SK-N-SH (cell line): ENCODE measurements at regions not wholly inside any gene's neighbourhood (a gene's known extent, or its start where the extent isn't known, plus 50 kb on each side); places are given as distances from the start of the nearest gene placed in this dataset.

ENCODE experiments used
- CTCF ChIA-PET: fragments of 300-600, 350-600 bp; formaldehyde crosslinking; extraction: SDS; loops from one replicate; lab custom pipeline; 2021; lab: Yijun Ruan, JAX
- POLR2A ChIA-PET: fragments of 350-600 bp; sonication (Branson Sonifier 250); formaldehyde crosslinking; extraction: SDS; loops from one replicate; lab custom pipeline; 2020; ENCODE audit warnings: antibody characterized with exemption, inconsistent platforms; lab: Yijun Ruan, JAX
- DNase-seq: peaks from one replicate; pipeline ENCODE4 v3.0.0; 2012
- H2AFZ ChIP-seq: fragments of 200-600 bp; sonication (generic); 2 replicates; pipeline ENCODE4 v1.8.1; 2016; ENCODE audit warnings: antibody characterized with exemption, mild to moderate bottlenecking, low read depth
- H3F3A ChIP-seq: fragments of 200-600 bp; sonication (generic); replicated peaks from 2 replicates; pipeline ENCODE3; 2016; ENCODE audit warnings: antibody characterized with exemption, mild to moderate bottlenecking; ENCODE audit not compliant: insufficient read depth
- H3K27ac ChIP-seq, 2 experiments: fragments of 200-500 bp in 1 of 2; fragments of 200-600 bp in 1 of 2; sonication (Bioruptor generic) in 1 of 2; sonication (generic), shearing (Covaris generic) in 1 of 2; 2 replicates each; pipeline versions ENCODE4 v1.5.1 to v1.6.1; 2014 to 2016; ENCODE audit warnings: low read depth in 2 of 2, inconsistent platforms in 1 of 2, low read length in 1 of 2, mild to moderate bottlenecking in 1 of 2, mixed read lengths in 1 of 2
- H3K27me3 ChIP-seq: fragments of 200-600 bp; sonication (generic), shearing (Covaris generic); 2 replicates; pipeline ENCODE4 v1.6.1; 2016; ENCODE audit warnings: mixed run types; ENCODE audit not compliant: insufficient read depth
- H3K36me3 ChIP-seq, 2 experiments: fragments of 200-500 bp in 1 of 2; fragments of 200-600 bp in 1 of 2; sonication (Bioruptor generic) in 1 of 2; sonication (generic) in 1 of 2; replicated peaks in 1 of 2; 2 replicates each; pipeline versions ENCODE3 to v1.5.1; 2014 to 2016; ENCODE audit warnings: low read length in 1 of 2, mild to moderate bottlenecking in 1 of 2; ENCODE audit not compliant: insufficient read depth in 2 of 2, control insufficient read depth in 1 of 2
- H3K4me1 ChIP-seq, 2 experiments: fragments of 200-500 bp in 1 of 2; fragments of 200-600 bp in 1 of 2; sonication (Bioruptor generic) in 1 of 2; sonication (generic), shearing (Covaris generic) in 1 of 2; 2 replicates each; pipeline versions ENCODE4 v1.5.1 to v1.6.1; 2014 to 2016; ENCODE audit warnings: low read depth in 1 of 2, low read length in 1 of 2, mixed run types in 1 of 2; ENCODE audit not compliant: insufficient read depth in 2 of 2, control insufficient read depth in 1 of 2
- H3K4me2 ChIP-seq: fragments of 200-600 bp; sonication (generic), shearing (Covaris generic); 2 replicates; pipeline ENCODE4 v1.6.1; 2017; ENCODE audit warnings: mixed run types
- H3K4me3 ChIP-seq, 2 experiments: fragments of 200-500 bp in 1 of 2; fragments of 200-600 bp in 1 of 2; sonication (Bioruptor generic) in 1 of 2; sonication (generic), shearing (Covaris generic) in 1 of 2; 2 replicates each; pipeline versions ENCODE4 v1.5.1 to v1.8.1; 2014 to 2016; ENCODE audit warnings: low read depth in 2 of 2, inconsistent platforms in 1 of 2, low read length in 1 of 2, mild to moderate bottlenecking in 1 of 2, mixed read lengths in 1 of 2, moderate library complexity in 1 of 2
- H3K79me2 ChIP-seq: fragments of 200-600 bp; sonication (generic); 2 replicates; pipeline ENCODE4 v1.8.1; 2017; ENCODE audit warnings: mild to moderate bottlenecking; ENCODE audit not compliant: insufficient read depth
- H3K9ac ChIP-seq: fragments of 200-600 bp; sonication (generic); 2 replicates; pipeline ENCODE4 v1.6.1; 2017; ENCODE audit warnings: mixed run types
- H3K9me2 ChIP-seq: fragments of 200-600 bp; sonication (generic); 2 replicates; pipeline ENCODE4 v1.6.1; 2017; ENCODE audit warnings: mixed run types
- H3K9me3 ChIP-seq: fragments of 200-600 bp; sonication (generic); 2 replicates; pipeline ENCODE4 v1.6.1; 2017; ENCODE audit warnings: mixed run types, mild to moderate bottlenecking, moderate library complexity
- H4K20me1 ChIP-seq: fragments of 200-600 bp; sonication (generic); 2 replicates; pipeline ENCODE4 v1.6.1; 2017; ENCODE audit warnings: mild to moderate bottlenecking, mixed run types; ENCODE audit not compliant: insufficient read depth
- FOXJ3 ChIP-seq: sonication (generic); formaldehyde crosslinking; IDR thresholded peaks from 2 replicates; pipeline ENCODE4 v1.5.1; 2020; ENCODE audit warnings: mild to moderate bottlenecking, missing genetic modification reagents
- FOXM1 ChIP-seq: IDR thresholded peaks from 2 replicates; pipeline ENCODE4 v1.4.0; 2012; ENCODE audit warnings: low read depth, mild to moderate bottlenecking
- IRF3 ChIP-seq: fragments of 150-350 bp; IDR thresholded peaks from 2 replicates; pipeline ENCODE4 v1.6.1; 2016; ENCODE audit warnings: mild to moderate bottlenecking, low read depth, low read length
- NRF1 ChIP-seq: IDR thresholded peaks from 2 replicates; pipeline ENCODE4 v1.6.1; 2012; ENCODE audit warnings: low read depth, mild to moderate bottlenecking, low read length
- REST ChIP-seq: IDR thresholded peaks from 2 replicates; pipeline ENCODE4 v1.6.1; 2012; ENCODE audit warnings: mild to moderate bottlenecking, low read depth, low read length, moderate library complexity
- RXRA ChIP-seq: IDR thresholded peaks from 2 replicates; pipeline ENCODE4 v1.4.0; 2012; ENCODE audit warnings: low read depth, mild to moderate bottlenecking, borderline replicate concordance
- TAF1 ChIP-seq: IDR thresholded peaks from 2 replicates; pipeline ENCODE4 v1.6.1; 2012; ENCODE audit warnings: low read depth, mild to moderate bottlenecking, low read length, moderate library complexity, borderline replicate concordance
- TEAD4 ChIP-seq: IDR thresholded peaks from 2 replicates; pipeline ENCODE4 v1.4.0; 2012; ENCODE audit warnings: mild to moderate bottlenecking, borderline replicate concordance; ENCODE audit not compliant: insufficient read depth
- YY1 ChIP-seq: IDR thresholded peaks from 2 replicates; pipeline ENCODE4 v1.4.0; 2012; ENCODE audit warnings: low read depth, mild to moderate bottlenecking
- WGBS: methylation state at CpG from one replicate; pipeline ENCODE4 v1.1.6; 2017; ENCODE audit warnings: low lambda C conversion rate; 5-methylcytosine and 5-hydroxymethylcytosine counted together
- TF ChIP-seq, protein P1 (sequence below): fragments of 200-600 bp; sonication (generic); IDR thresholded peaks from 2 replicates; pipeline ENCODE4 v1.6.1; 2017; ENCODE audit warnings: antibody characterized with exemption, mild to moderate bottlenecking, moderate library complexity

- Histone ChIP-seq H3K4me3 (no peak overlapping the region), H2AFZ (no peak overlapping the region), H4K20me1 (no peaks in the 10 kb centered on the region), H3K79me2 (no peaks in the 10 kb centered on the region), H3K4me2 (no peak overlapping the region), H3K9me3 (no peaks in the 10 kb centered on the region), H3K9me2 (no peaks in the 10 kb centered on the region), H3K9ac (no peak overlapping the region), H3K27ac (no peak overlapping the region), H3K4me1 (no peaks in the 10 kb centered on the region)
- CTCF ChIA-PET, result no interaction called here
- TF ChIP-seq FOXM1 (no peak), NRF1 (no peak), YY1 (no peak), FOXJ3 (CRISPR knock-in tag) (no peak), REST (no peak), TEAD4 (no peak), IRF3 (no peak), RXRA (no peak), TAF1 (no peak)
- TF ChIP-seq, protein P1, sequence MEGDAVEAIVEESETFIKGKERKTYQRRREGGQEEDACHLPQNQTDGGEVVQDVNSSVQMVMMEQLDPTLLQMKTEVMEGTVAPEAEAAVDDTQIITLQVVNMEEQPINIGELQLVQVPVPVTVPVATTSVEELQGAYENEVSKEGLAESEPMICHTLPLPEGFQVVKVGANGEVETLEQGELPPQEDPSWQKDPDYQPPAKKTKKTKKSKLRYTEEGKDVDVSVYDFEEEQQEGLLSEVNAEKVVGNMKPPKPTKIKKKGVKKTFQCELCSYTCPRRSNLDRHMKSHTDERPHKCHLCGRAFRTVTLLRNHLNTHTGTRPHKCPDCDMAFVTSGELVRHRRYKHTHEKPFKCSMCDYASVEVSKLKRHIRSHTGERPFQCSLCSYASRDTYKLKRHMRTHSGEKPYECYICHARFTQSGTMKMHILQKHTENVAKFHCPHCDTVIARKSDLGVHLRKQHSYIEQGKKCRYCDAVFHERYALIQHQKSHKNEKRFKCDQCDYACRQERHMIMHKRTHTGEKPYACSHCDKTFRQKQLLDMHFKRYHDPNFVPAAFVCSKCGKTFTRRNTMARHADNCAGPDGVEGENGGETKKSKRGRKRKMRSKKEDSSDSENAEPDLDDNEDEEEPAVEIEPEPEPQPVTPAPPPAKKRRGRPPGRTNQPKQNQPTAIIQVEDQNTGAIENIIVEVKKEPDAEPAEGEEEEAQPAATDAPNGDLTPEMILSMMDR, result no peak
- TF ChIP-seq, all 33 proteins: peak for 0
- POLR2A ChIA-PET, result no interaction called here
- H3K36me3 ChIP-seq, result no peaks in the 10 kb centered on the region
- no peaks in the 10 kb centered on the region for H3K27me3 ChIP-seq
- 40% methylated on average over 5 of the region's 6 CpGs for WGBS
- H3F3A ChIP-seq, result no peaks in the 10 kb centered on the region
- no peak for DNase-seq
Measured at GRCh38 chr11:81033779-81034540, 1593.1 kb upstream of the TENM4 start.
